ENCODE measurements at regions not wholly inside any gene's neighbourhood (a gene's known extent, or its start where the extent isn't known, plus 50 kb on each side); places are given as distances from the start of the nearest gene placed in this dataset.

DNA sequence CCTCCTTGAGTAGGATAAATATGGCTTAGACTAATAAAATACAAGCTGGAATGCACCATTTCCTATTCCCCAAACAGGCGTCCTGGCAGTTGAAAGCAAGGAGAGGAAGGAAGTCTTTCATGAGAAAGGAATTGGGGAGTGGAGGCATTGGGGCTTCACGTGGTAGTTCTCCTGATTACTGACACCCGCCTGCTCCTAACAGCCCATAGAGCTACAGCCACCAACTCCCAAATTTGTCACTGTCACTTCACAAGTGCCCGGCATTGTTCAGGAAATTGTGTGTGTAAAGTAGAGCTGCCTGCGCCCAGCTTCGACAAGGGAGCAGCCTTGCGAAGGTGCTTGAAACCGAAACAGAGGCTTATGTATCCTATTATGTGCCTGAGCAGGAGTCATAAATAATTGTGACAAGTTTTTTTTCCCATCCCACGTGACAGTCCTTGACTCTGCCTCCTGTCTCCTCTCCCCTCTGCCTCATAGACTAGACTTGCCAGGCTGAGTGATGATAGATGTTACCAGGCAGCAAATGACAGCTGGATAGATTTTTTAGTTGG lies 301.7 kb upstream of the ZFP64 start (continued):
- no peak for TF ChIP-seq ZBTB33 (IDR thresholded peaks at IDR 0.05; ENCODE audit: extremely low read depth, insufficient replicate concordance, low read length)
- TF ChIP-seq EGR1 (IDR thresholded peaks at IDR 0.05; ENCODE audit: low read depth) = no peak
- no peak for TF ChIP-seq SP1 (IDR thresholded peaks at IDR 0.05; ENCODE audit: low read depth)
- TF ChIP-seq TCF7L2 (IDR thresholded peaks at IDR 0.05; ENCODE audit: borderline replicate concordance, extremely low read depth, insufficient read depth, insufficient read length) = no peak
- TF ChIP-seq, protein P1, sequence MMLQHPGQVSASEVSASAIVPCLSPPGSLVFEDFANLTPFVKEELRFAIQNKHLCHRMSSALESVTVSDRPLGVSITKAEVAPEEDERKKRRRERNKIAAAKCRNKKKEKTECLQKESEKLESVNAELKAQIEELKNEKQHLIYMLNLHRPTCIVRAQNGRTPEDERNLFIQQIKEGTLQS (IDR thresholded peaks at IDR 0.05) = no peak
- no peak for TF ChIP-seq RAD21 (IDR thresholded peaks at IDR 0.05; ENCODE audit: low read depth)
- TF ChIP-seq EZH2 (IDR thresholded peaks at IDR 0.05) = no peak
- TF ChIP-seq ELF1 (IDR thresholded peaks at IDR 0.05; ENCODE audit: borderline replicate concordance, low read depth) = no peak
- no peak for TF ChIP-seq FOSL1 (IDR thresholded peaks at IDR 0.05; ENCODE audit: low read depth)
- no peak for TF ChIP-seq CBX3 (IDR thresholded peaks at IDR 0.05; ENCODE audit: low read depth)
- TF ChIP-seq MAX (IDR thresholded peaks at IDR 0.05) = no peak

DNA sequence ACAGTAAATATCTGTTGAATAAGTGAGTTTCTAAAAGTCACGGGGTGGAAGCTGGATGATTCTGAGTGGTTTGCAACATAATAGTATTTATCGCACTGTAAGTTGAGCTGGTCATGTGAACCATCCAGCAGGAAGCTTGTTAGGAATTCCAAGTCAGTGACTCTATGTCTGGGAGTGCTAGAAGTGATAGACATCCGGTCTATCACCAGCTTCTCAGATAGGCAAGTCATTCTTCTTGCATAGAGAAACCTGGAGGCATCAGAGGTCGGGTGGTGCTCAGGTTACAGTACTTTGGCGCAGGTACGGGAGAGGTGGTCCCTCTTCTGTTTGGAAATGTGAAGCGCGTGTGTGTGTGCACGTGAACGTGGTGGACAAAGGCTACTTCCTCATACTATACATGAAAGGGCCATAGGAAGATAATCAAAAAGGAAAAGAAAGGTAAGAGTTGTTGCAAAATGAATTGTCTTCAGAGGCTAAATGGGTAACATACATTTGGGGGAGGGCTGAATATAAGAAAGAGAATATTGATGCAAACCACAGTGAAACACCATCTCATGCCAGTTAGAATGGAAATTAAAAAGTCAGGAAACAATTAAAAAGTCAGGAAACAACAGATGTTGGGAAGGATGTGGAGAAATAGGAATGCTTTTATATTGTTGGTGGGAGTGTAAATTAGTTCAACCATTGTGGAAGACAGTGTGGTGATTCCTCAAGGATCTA lies 299.3 kb upstream of the ZFP64 start:
- Histone ChIP-seq H3K4me2 (ENCODE audit: low read length) (no peak overlapping the region), H3K27me3 (ENCODE audit: insufficient read depth, low read length) (no peaks in the 10 kb centered on the region), H2AFZ (ENCODE audit: low read depth, low read length, poor library complexity, severe bottlenecking) (no peak overlapping the region), H3K27ac (ENCODE audit: low read depth, low read length) (no peak overlapping the region), H4K20me1 (ENCODE audit: insufficient read depth) (no peaks in the 10 kb centered on the region), H3K36me3 (ENCODE audit: control insufficient read depth in 1 of 2, insufficient read depth in 2 of 2, low read length in 2 of 2) (no peaks in the 10 kb centered on the region), H3K79me2 (ENCODE audit: insufficient read depth, low read length) (no peaks in the 10 kb centered on the region), H3K9ac (ENCODE audit: low read length) (no peak overlapping the region), H3K4me3 (replicated peaks in 1 of 2; ENCODE audit: low read depth in 1 of 2, low read length in 2 of 2) (no peak overlapping the region), H3K9me2 (ENCODE audit: insufficient read depth) (no peaks in the 10 kb centered on the region), H3K4me1 (ENCODE audit: control insufficient read depth in 1 of 2, insufficient read depth in 2 of 2, low read length in 2 of 2) (no peaks in the 10 kb centered on the region), H3K9me3 (ENCODE audit: control insufficient read depth in 1 of 2, insufficient read depth in 1 of 2, low read depth in 1 of 2, low read length in 2 of 2) (no peaks in the 10 kb centered on the region; a peak in 1 of 4 replicates)
- CTCF ChIA-PET = no interaction called here
- no TSS peak for BruUV-seq (replicated peaks)
- RAD21 ChIA-PET (ENCODE audit: low non-redundant PET in 1 of 2, low total read pairs in 2 of 2, uncharacterized antibody in 2 of 2, unreplicated experiment in 2 of 2) = no interaction called here
- DNase-seq (ENCODE audit: low read depth, low spot score) (no peak), ATAC-seq (no peak)
- intact Hi-C loops (cut with micrococcal nuclease) = no loop called here
- POLR2A ChIA-PET = no interaction called here
- TF ChIP-seq SP1 (IDR thresholded peaks at IDR 0.05; ENCODE audit: low read depth) (no peak), EGR1 (IDR thresholded peaks at IDR 0.05; ENCODE audit: low read depth) (no peak), CEBPB (IDR thresholded peaks at IDR 0.05; ENCODE audit: low read depth) (no peak), ZBTB33 (IDR thresholded peaks at IDR 0.05; ENCODE audit: extremely low read depth, insufficient replicate concordance, low read length) (no peak), ZFX (IDR thresholded peaks at IDR 0.05) (no peak), ZNF274 (IDR thresholded peaks at IDR 0.05; ENCODE audit: low read depth, low read length) (no peak), EZH2 (IDR thresholded peaks at IDR 0.05) (no peak), SRF (IDR thresholded peaks at IDR 0.05; ENCODE audit: low read depth) (no peak), YY1 (IDR thresholded peaks at IDR 0.05; ENCODE audit: extremely low read depth, insufficient replicate concordance, low read depth, low read length) (no peak), MAX (IDR thresholded peaks at IDR 0.05) (no peak), EZH2phosphoT487 (IDR thresholded peaks at IDR 0.05; ENCODE audit: borderline replicate concordance) (no peak), JUND (IDR thresholded peaks at IDR 0.05) (no peak), ELF1 (IDR thresholded peaks at IDR 0.05; ENCODE audit: borderline replicate concordance, low read depth) (no peak), CBX3 (IDR thresholded peaks at IDR 0.05; ENCODE audit: low read depth) (no peak), POLR2AphosphoS5 (IDR thresholded peaks at IDR 0.05; ENCODE audit: low read depth, low read length) (no peak), POLR2A (IDR thresholded peaks at IDR 0.05; ENCODE audit: borderline replicate concordance, extremely low read depth, insufficient read depth, insufficient read length) (no peak)
- TF ChIP-seq, protein P1 (IDR thresholded peaks at IDR 0.05) = no peak

Data from HCT116 (cell line).